Hepatocyte (in vitro differentiated cells): ENCODE measurements at regions not wholly inside any gene's neighbourhood (a gene's known extent, or its start where the extent isn't known, plus 50 kb on each side); places are given as distances from the start of the nearest gene placed in this dataset.

ENCODE experiments used
- EZH2phosphoT487 ChIP-seq: fragments of 200-600 bp; sonication (generic); IDR thresholded peaks from one replicate; pipeline ENCODE4 v1.6.1; 2018; ENCODE audit warnings: antibody characterized with exemption, mild to moderate bottlenecking, low read depth, moderate library complexity; ENCODE audit not compliant: unreplicated experiment, severe bottlenecking
- TF ChIP-seq, protein P1 (sequence below): fragments of 200-600 bp; sonication (generic); IDR thresholded peaks from 2 replicates; pipeline ENCODE4 v1.5.1; 2016; ENCODE audit warnings: antibody characterized with exemption, mild to moderate bottlenecking; ENCODE audit not compliant: poor library complexity

DNA sequence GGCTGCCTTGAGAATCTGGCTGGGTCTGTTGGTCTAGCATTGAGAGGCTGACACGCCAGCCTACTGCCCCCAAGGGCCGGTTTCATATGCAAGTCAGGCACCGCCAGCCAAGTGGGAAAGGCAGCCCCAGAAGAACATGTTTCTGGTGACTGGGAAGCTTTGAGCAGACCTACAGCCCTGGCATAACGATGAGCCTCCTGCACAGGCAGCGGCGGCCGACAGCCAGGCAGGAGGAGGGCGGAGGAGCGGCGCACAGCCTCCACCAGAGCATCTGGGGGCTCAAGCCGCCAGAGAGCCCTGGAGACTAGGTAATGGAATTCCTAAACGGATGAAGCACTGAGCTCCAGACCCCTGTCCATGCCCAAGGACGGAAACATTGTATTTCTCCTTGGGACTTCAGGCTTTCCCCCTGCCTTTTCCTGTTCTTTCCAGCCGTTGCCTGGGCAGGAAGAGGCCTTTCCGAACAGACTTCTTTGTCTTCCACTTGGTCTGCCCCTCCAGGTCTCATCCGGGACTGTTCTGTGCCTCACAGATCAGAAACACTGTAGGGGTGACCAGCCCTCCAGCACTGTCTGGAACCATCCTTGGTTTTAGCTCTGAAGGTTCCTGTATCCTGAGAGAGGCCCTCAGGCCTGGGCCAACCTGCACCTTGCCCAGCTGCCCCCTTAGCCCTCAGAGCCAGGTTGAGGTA, 59.5 kb downstream of the IRF2BP2 start:
- TF ChIP-seq, protein P1, sequence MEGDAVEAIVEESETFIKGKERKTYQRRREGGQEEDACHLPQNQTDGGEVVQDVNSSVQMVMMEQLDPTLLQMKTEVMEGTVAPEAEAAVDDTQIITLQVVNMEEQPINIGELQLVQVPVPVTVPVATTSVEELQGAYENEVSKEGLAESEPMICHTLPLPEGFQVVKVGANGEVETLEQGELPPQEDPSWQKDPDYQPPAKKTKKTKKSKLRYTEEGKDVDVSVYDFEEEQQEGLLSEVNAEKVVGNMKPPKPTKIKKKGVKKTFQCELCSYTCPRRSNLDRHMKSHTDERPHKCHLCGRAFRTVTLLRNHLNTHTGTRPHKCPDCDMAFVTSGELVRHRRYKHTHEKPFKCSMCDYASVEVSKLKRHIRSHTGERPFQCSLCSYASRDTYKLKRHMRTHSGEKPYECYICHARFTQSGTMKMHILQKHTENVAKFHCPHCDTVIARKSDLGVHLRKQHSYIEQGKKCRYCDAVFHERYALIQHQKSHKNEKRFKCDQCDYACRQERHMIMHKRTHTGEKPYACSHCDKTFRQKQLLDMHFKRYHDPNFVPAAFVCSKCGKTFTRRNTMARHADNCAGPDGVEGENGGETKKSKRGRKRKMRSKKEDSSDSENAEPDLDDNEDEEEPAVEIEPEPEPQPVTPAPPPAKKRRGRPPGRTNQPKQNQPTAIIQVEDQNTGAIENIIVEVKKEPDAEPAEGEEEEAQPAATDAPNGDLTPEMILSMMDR: no peak
- TF ChIP-seq EZH2phosphoT487: no peak
